Body of pancreas (tissue), 4 donors: ENCODE measurements at regions not wholly inside any gene's neighbourhood (a gene's known extent, or its start where the extent isn't known, plus 50 kb on each side); places are given as distances from the start of the nearest gene placed in this dataset.
A peak's percentile ranks its signal among the peaks of the same experiment; 100 is the strongest.
"Not testable (repeated sequence)": the region's sequence is repeated elsewhere in the genome, so short reads cannot be mapped to it uniquely, and the experiment has no call there.

ENCODE experiments used
- ATAC-seq: fragments of 150-250 bp; one replicate; pipeline ENCODE4 v1.9.1; 2016
- DNase-seq, 4 donors: peaks; one replicate each; pipeline ENCODE4 v3.0.0-alpha.2; 2019
- H3K27ac ChIP-seq, 4 donors: fragments of 200-600 bp; sonication (generic); 1 replicate in 3 of 4; 2 replicates in 1 of 4; pipeline versions ENCODE4 v1.5.1 to v1.6.1; 2016 to 2019; ENCODE audit warnings: mild to moderate bottlenecking in 1 of 4, mixed read lengths in 1 of 4, moderate library complexity in 1 of 4
- H3K27me3 ChIP-seq, 2 donors: fragments of 200-600 bp; sonication (generic); one replicate each; pipeline ENCODE4 v1.6.0; 2016; ENCODE audit warnings: mild to moderate bottlenecking in 1 of 2
- H3K36me3 ChIP-seq, 2 donors: fragments of 200-600 bp; sonication (generic); replicated peaks in 1 of 2; 2 replicates each; pipeline ENCODE4 v1.5.1; 2016; ENCODE audit warnings: low read depth in 2 of 2; ENCODE audit not compliant: insufficient read depth in 1 of 2
- H3K4me1 ChIP-seq: fragments of 200-600 bp; sonication (generic); one replicate; pipeline ENCODE4 v1.6.0; 2016
- H3K4me3 ChIP-seq, 2 donors: fragments of 200-600 bp; sonication (generic); 1 replicate in 1 of 2; 2 replicates in 1 of 2; pipeline ENCODE4 v1.5.1; 2016 to 2019
- H3K9me3 ChIP-seq, 3 donors: fragments of 200-600 bp; sonication (generic); 1 replicate in 2 of 3; 2 replicates in 1 of 3; pipeline ENCODE4 v1.5.1; 2016
- CTCF ChIP-seq, 7 experiments: fragments of 450-650 bp in 4 of 7; fragments of 200-600 bp in 3 of 7; sonication (generic) in 3 of 7; IDR thresholded peaks; one replicate each; pipeline ENCODE4 v1.5.1; 2016 to 2019; ENCODE audit warnings: antibody characterized with exemption in 7 of 7
- POLR2A ChIP-seq, 3 donors: fragments of 450-650 bp; IDR thresholded peaks; one replicate each; pipeline ENCODE4 v1.6.1; 2016; ENCODE audit warnings: antibody characterized with exemption in 3 of 3, mild to moderate bottlenecking in 2 of 3
- WGBS, 2 donors: methylation state at CpG; one replicate each; pipeline ENCODE4 v1.1.5; 2017; 5-methylcytosine and 5-hydroxymethylcytosine counted together
- intact Hi-C: fragments of 100-400 bp; cut with DNase I; formaldehyde crosslinking; loops from one replicate; pipeline ENCODE4 v1.15.1; 2023

GRCh38 chr13:22837980-22838647, 342.7 kb upstream of the SGCG start:
- DNase-seq = no peak
- ATAC-seq = no peak

GRCh38 chr13:22839603-22840530, 340.9 kb upstream of the SGCG start:
- 72 to 79% methylated on average over 7 of the region's 7 CpGs for WGBS, 2 donors
- intact Hi-C loops = no loop called here
- H3K27me3 ChIP-seq = no peaks in the 10 kb centered on the region
- DNase-seq = no peak
- H3K4me1 ChIP-seq = no peaks in the 10 kb centered on the region
- no peak overlapping the region for H3K4me3 ChIP-seq
- H3K27ac ChIP-seq = no peak overlapping the region
- no peaks in the 10 kb centered on the region for H3K36me3 ChIP-seq
- no peak for ATAC-seq
- TF ChIP-seq CTCF (IDR thresholded peaks at IDR 0.05) (no peak), POLR2A (IDR thresholded peaks at IDR 0.05) (no peak)
- H3K9me3 ChIP-seq = no peaks in the 10 kb centered on the region

More at GRCh38 chr13:22837980-22838647, 342.7 kb upstream of the SGCG start:
- Histone ChIP-seq H3K9me3 (no peaks in the 10 kb centered on the region), H3K36me3 (no peaks in the 10 kb centered on the region), H3K4me1 (no peaks in the 10 kb centered on the region), H3K4me3 (no peak overlapping the region), H3K27me3 (no peaks in the 10 kb centered on the region), H3K27ac (no peak overlapping the region)
- intact Hi-C loops = no loop called here
- WGBS, 2 donors = 11 to 48% methylated on average over 10 to 29 of the region's 45 CpGs
- TF ChIP-seq CTCF (IDR thresholded peaks at IDR 0.05) = no peak
- no peak for TF ChIP-seq POLR2A (IDR thresholded peaks at IDR 0.05)

- 19 to 21% methylated on average over 2 of the region's 2 CpGs for WGBS, 2 donors
- intact Hi-C loops = no loop called here
- no peaks in the 10 kb centered on the region for H3K36me3 ChIP-seq
- TF ChIP-seq CTCF (IDR thresholded peaks at IDR 0.05) (no peak), POLR2A (IDR thresholded peaks at IDR 0.05) (no peak)
- H3K9me3 ChIP-seq = no peaks in the 10 kb centered on the region
- no peak overlapping the region for H3K27ac ChIP-seq
- ATAC-seq (no peak), DNase-seq (no peak)
- no peaks in the 10 kb centered on the region for H3K4me1 ChIP-seq
- no peaks in the 10 kb centered on the region for H3K27me3 ChIP-seq
- H3K4me3 ChIP-seq = no peak overlapping the region
Measured at GRCh38 chr13:22846551-22846950, 334.2 kb upstream of the SGCG start.

- DNase-seq (peak in 3 of 4 donors; percentile 7 to 21 (median 13)), ATAC-seq (peak; percentile 58)
- intact Hi-C loops = no loop called here
Measured at GRCh38 chr13:22848539-22849052, 332.2 kb upstream of the SGCG start.

GRCh38 chr13:22855926-22856325, 324.9 kb upstream of the SGCG start:
- 69 to 75% methylated on average over 2 of the region's 2 CpGs for WGBS, 2 donors
- Histone ChIP-seq H3K27me3 (no peaks in the 10 kb centered on the region), H3K9me3 (no peaks in the 10 kb centered on the region), H3K36me3 (no peaks in the 10 kb centered on the region), H3K4me3 (no peak overlapping the region), H3K27ac (no peak overlapping the region), H3K4me1 (no peaks in the 10 kb centered on the region)
- DNase-seq = no peak
- intact Hi-C loops = no loop called here
- TF ChIP-seq POLR2A (IDR thresholded peaks at IDR 0.05) = no peak
- no peak for TF ChIP-seq CTCF (IDR thresholded peaks at IDR 0.05)
- ATAC-seq = no peak

More at GRCh38 chr13:22848539-22849052, 332.2 kb upstream of the SGCG start:
- Histone ChIP-seq H3K27me3 (no peaks in the 10 kb centered on the region), H3K4me1 (no peaks in the 10 kb centered on the region), H3K9me3 (no peaks in the 10 kb centered on the region), H3K36me3 (no peaks in the 10 kb centered on the region), H3K27ac (peak overlapping the region in 1 of 4 donors; percentile 17), H3K4me3 (no peak overlapping the region)
- TF ChIP-seq POLR2A (IDR thresholded peaks at IDR 0.05) = no peak
- WGBS, 2 donors = 74 to 79% methylated on average over 21 to 28 of the region's 32 CpGs

- H3K9me3 ChIP-seq, H3K27ac ChIP-seq, H3K4me1 ChIP-seq, ATAC-seq, H3K36me3 ChIP-seq, H3K27me3 ChIP-seq, H3K4me3 ChIP-seq, intact Hi-C loops, DNase-seq: not testable (repeated sequence)
- no CpG with 5 or more reads among the region's 32 CpGs for WGBS, 2 donors
Measured at GRCh38 chr13:22858980-22859379, 321.8 kb upstream of the SGCG start.

- H3K27ac ChIP-seq, H3K27me3 ChIP-seq, intact Hi-C loops, DNase-seq, H3K9me3 ChIP-seq, H3K4me1 ChIP-seq, H3K4me3 ChIP-seq, H3K36me3 ChIP-seq, ATAC-seq: not testable (repeated sequence)
- WGBS, 2 donors = 85 to 86% methylated on average over 10 to 15 of the region's 21 CpGs
Measured at GRCh38 chr13:22859411-22859810, 321.4 kb upstream of the SGCG start.
